Activated CD4-positive, alpha-beta T cell treated with anti-CD3 and anti-CD28 coated beads, Interleukin-2, amount 10 ng/mL, durations not matched to agents 24 days and 14 days (primary cell): ENCODE measurements at regions not wholly inside any gene's neighbourhood (a gene's known extent, or its start where the extent isn't known, plus 50 kb on each side); places are given as distances from the start of the nearest gene placed in this dataset.
"Not testable (repeated sequence)": the region's sequence is repeated elsewhere in the genome, so short reads cannot be mapped to it uniquely, and the experiment has no call there.

Source experiments
- DNase-seq: peaks from one replicate; pipeline ENCODE4 v3.0.0; 2022
- H3K27ac Mint-ChIP-seq: one replicate; pipeline ENCODE4 v1.8.0; 2022; ENCODE audit warnings: mild to moderate bottlenecking, mixed read lengths
- H3K27me3 Mint-ChIP-seq: one replicate; pipeline ENCODE4 v1.8.0; 2022; ENCODE audit warnings: mixed read lengths
- H3K36me3 Mint-ChIP-seq: one replicate; pipeline ENCODE4 v1.8.0; 2022; ENCODE audit warnings: low read depth, mild to moderate bottlenecking, mixed read lengths
- H3K4me1 Mint-ChIP-seq: one replicate; pipeline ENCODE4 v1.8.0; 2021; ENCODE audit warnings: mixed read lengths
- H3K4me3 Mint-ChIP-seq: one replicate; pipeline ENCODE4 v1.8.0; 2022; ENCODE audit warnings: mild to moderate bottlenecking, moderate library complexity, mixed read lengths
- H3K9me3 Mint-ChIP-seq: one replicate; pipeline ENCODE4 v1.8.0; 2021; ENCODE audit warnings: mixed read lengths
- intact Hi-C: fragments of 100-400 bp; cut with micrococcal nuclease; formaldehyde crosslinking; loops from one replicate; pipeline ENCODE4 v1.15.1; 2023

- Mint-ChIP-seq H3K4me1 (no peaks in the 10 kb centered on the region), H3K27ac (no peak overlapping the region), H3K4me3 (no peak overlapping the region), H3K36me3 (no peaks in the 10 kb centered on the region), H3K9me3 (no peaks in the 10 kb centered on the region), H3K27me3 (no peaks in the 10 kb centered on the region)
- no peak for DNase-seq
- intact Hi-C loops = no loop called here
Measured at GRCh38 chr12:24505366-24506015, 443.4 kb downstream of the BCAT1 start.

- H3K27me3 Mint-ChIP-seq, intact Hi-C loops: not testable (repeated sequence)
Measured at GRCh38 chr12:24503477-24503876, 445.4 kb downstream of the BCAT1 start.

GRCh38 chr12:24500831-24501230 lies 448.1 kb downstream of the BCAT1 start:
- H3K9me3 Mint-ChIP-seq = no peaks in the 10 kb centered on the region
- no peak overlapping the region for H3K27ac Mint-ChIP-seq
- no peaks in the 10 kb centered on the region for H3K36me3 Mint-ChIP-seq
- no peak for DNase-seq
- H3K4me3 Mint-ChIP-seq = no peak overlapping the region
- intact Hi-C loops = no loop called here
- no peaks in the 10 kb centered on the region for H3K27me3 Mint-ChIP-seq
- H3K4me1 Mint-ChIP-seq = no peaks in the 10 kb centered on the region

More at GRCh38 chr12:24503477-24503876, 445.4 kb downstream of the BCAT1 start:
- not testable (repeated sequence) for H3K27ac Mint-ChIP-seq, DNase-seq, H3K4me1 Mint-ChIP-seq, H3K9me3 Mint-ChIP-seq, H3K36me3 Mint-ChIP-seq, H3K4me3 Mint-ChIP-seq

GRCh38 chr12:24500421-24500820 lies 448.5 kb downstream of the BCAT1 start:
- no peak for DNase-seq
- intact Hi-C loops = no loop called here
- no peaks in the 10 kb centered on the region for H3K9me3 Mint-ChIP-seq

GRCh38 chr12:24499151-24500146 lies 449.5 kb downstream of the BCAT1 start:
- Mint-ChIP-seq H3K36me3 (no peaks in the 10 kb centered on the region), H3K9me3 (no peaks in the 10 kb centered on the region), H3K27me3 (no peaks in the 10 kb centered on the region), H3K4me3 (no peak overlapping the region), H3K27ac (no peak overlapping the region), H3K4me1 (no peaks in the 10 kb centered on the region)
- no peak for DNase-seq
- intact Hi-C loops = no loop called here

More at GRCh38 chr12:24500421-24500820, 448.5 kb downstream of the BCAT1 start:
- no peaks in the 10 kb centered on the region for H3K4me1 Mint-ChIP-seq
- no peak overlapping the region for H3K4me3 Mint-ChIP-seq
- H3K36me3 Mint-ChIP-seq = no peaks in the 10 kb centered on the region
- no peak overlapping the region for H3K27ac Mint-ChIP-seq
- no peaks in the 10 kb centered on the region for H3K27me3 Mint-ChIP-seq

GRCh38 chr12:24496755-24497154 lies 452.1 kb downstream of the BCAT1 start:
- Mint-ChIP-seq H3K27ac (no peak overlapping the region), H3K4me3 (no peak overlapping the region), H3K36me3 (no peaks in the 10 kb centered on the region), H3K4me1 (no peaks in the 10 kb centered on the region), H3K9me3 (no peaks in the 10 kb centered on the region), H3K27me3 (no peaks in the 10 kb centered on the region)
- intact Hi-C loops = no loop called here
- DNase-seq = no peak

- H3K27ac Mint-ChIP-seq = no peak overlapping the region
- no peaks in the 10 kb centered on the region for H3K36me3 Mint-ChIP-seq
- no peaks in the 10 kb centered on the region for H3K9me3 Mint-ChIP-seq
- intact Hi-C loops = no loop called here
- no peak overlapping the region for H3K4me3 Mint-ChIP-seq
- DNase-seq = no peak
- no peaks in the 10 kb centered on the region for H3K4me1 Mint-ChIP-seq
- no peaks in the 10 kb centered on the region for H3K27me3 Mint-ChIP-seq
Measured at GRCh38 chr12:24494401-24494800, 454.5 kb downstream of the BCAT1 start.

GRCh38 chr12:24491968-24492367 lies 456.9 kb downstream of the BCAT1 start:
- H3K27ac Mint-ChIP-seq = no peak overlapping the region
- DNase-seq = no peak

GRCh38 chr12:24489939-24490338 lies 459.0 kb downstream of the BCAT1 start:
- intact Hi-C loops = no loop called here
- Mint-ChIP-seq H3K9me3 (no peaks in the 10 kb centered on the region), H3K36me3 (no peaks in the 10 kb centered on the region), H3K4me1 (no peaks in the 10 kb centered on the region), H3K27ac (no peak overlapping the region), H3K27me3 (no peaks in the 10 kb centered on the region), H3K4me3 (no peak overlapping the region)
- no peak for DNase-seq

More at GRCh38 chr12:24491968-24492367, 456.9 kb downstream of the BCAT1 start:
- Mint-ChIP-seq H3K36me3 (no peaks in the 10 kb centered on the region), H3K4me3 (no peak overlapping the region), H3K27me3 (no peaks in the 10 kb centered on the region), H3K9me3 (no peaks in the 10 kb centered on the region), H3K4me1 (no peaks in the 10 kb centered on the region)
- intact Hi-C loops = no loop called here

GRCh38 chr12:24488906-24489619 lies 459.8 kb downstream of the BCAT1 start:
- H3K4me3 Mint-ChIP-seq = no peak overlapping the region
- no peak for DNase-seq
- no peaks in the 10 kb centered on the region for H3K4me1 Mint-ChIP-seq
- no peaks in the 10 kb centered on the region for H3K9me3 Mint-ChIP-seq
- H3K27me3 Mint-ChIP-seq = no peaks in the 10 kb centered on the region
- H3K27ac Mint-ChIP-seq = no peak overlapping the region
- intact Hi-C loops = no loop called here
- H3K36me3 Mint-ChIP-seq = no peaks in the 10 kb centered on the region

- no peaks in the 10 kb centered on the region for H3K9me3 Mint-ChIP-seq
- DNase-seq = no peak
- H3K4me1 Mint-ChIP-seq = no peaks in the 10 kb centered on the region
- H3K36me3 Mint-ChIP-seq = no peaks in the 10 kb centered on the region
- intact Hi-C loops = no loop called here
- H3K4me3 Mint-ChIP-seq = no peak overlapping the region
- H3K27me3 Mint-ChIP-seq = no peaks in the 10 kb centered on the region
- no peak overlapping the region for H3K27ac Mint-ChIP-seq
Measured at GRCh38 chr12:24488091-24488596, 460.8 kb downstream of the BCAT1 start.

- Mint-ChIP-seq H3K27ac (no peak overlapping the region), H3K9me3 (no peaks in the 10 kb centered on the region), H3K36me3 (no peaks in the 10 kb centered on the region), H3K4me1 (no peaks in the 10 kb centered on the region), H3K27me3 (no peaks in the 10 kb centered on the region), H3K4me3 (no peak overlapping the region)
- intact Hi-C loops = no loop called here
- no peak for DNase-seq
Measured at GRCh38 chr12:24487606-24488005, 461.3 kb downstream of the BCAT1 start.

GRCh38 chr12:24483732-24484131 lies 465.2 kb downstream of the BCAT1 start:
- Mint-ChIP-seq H3K27ac (no peak overlapping the region), H3K4me3 (no peak overlapping the region), H3K36me3 (no peaks in the 10 kb centered on the region), H3K27me3 (no peaks in the 10 kb centered on the region), H3K9me3 (no peaks in the 10 kb centered on the region), H3K4me1 (no peaks in the 10 kb centered on the region)
- no peak for DNase-seq
- intact Hi-C loops = no loop called here
